WTC11 (cell line): ENCODE measurements at regions not wholly inside any gene's neighbourhood (a gene's known extent, or its start where the extent isn't known, plus 50 kb on each side); places are given as distances from the start of the nearest gene placed in this dataset.

ENCODE experiments used
- ATAC-seq: fragments of 200-7000 bp; cut with Tn5 transposase; 2 replicates; pipeline ENCODE4 v1.10.0; 2021; ENCODE audit warnings: mild to moderate bottlenecking, moderate library complexity
- CTCF ChIA-PET: fragments of 300-600 bp; sonication (Branson Sonifier 250); formaldehyde crosslinking; loops from one replicate; lab custom pipeline; 2021; ENCODE audit warnings: antibody characterized with exemption; lab: Charles Lee
- POLR2A ChIA-PET: fragments of 350-600 bp; sonication (Branson Sonifier 250); formaldehyde crosslinking; loops from one replicate; lab custom pipeline; 2021; ENCODE audit warnings: antibody characterized with exemption; lab: Charles Lee
- DNase-seq: peaks from one replicate; pipeline ENCODE4 v3.0.0; 2021; ENCODE audit warnings: low spot score
- H3K27ac Mint-ChIP-seq: 2 replicates; pipeline ENCODE4 v1.8.0; 2021; ENCODE audit warnings: mixed read lengths
- H3K27me3 Mint-ChIP-seq: 2 replicates; pipeline ENCODE4 v1.8.0; 2021; ENCODE audit warnings: low read depth, mild to moderate bottlenecking, moderate library complexity, mixed read lengths
- H3K36me3 Mint-ChIP-seq: 2 replicates; pipeline ENCODE4 v1.8.0; 2021; ENCODE audit warnings: mixed read lengths
- H3K4me1 Mint-ChIP-seq: 2 replicates; pipeline ENCODE4 v1.8.0; 2022; ENCODE audit warnings: mixed read lengths
- H3K4me3 Mint-ChIP-seq: 2 replicates; pipeline ENCODE4 v1.8.0; 2021; ENCODE audit warnings: mild to moderate bottlenecking, moderate library complexity, mixed read lengths
- H3K9me3 Mint-ChIP-seq: 2 replicates; pipeline ENCODE4 v1.8.0; 2021; ENCODE audit warnings: mixed read lengths
- AR ChIP-seq: fragments of 250-450 bp; sonication (Bioruptor Pico); IDR thresholded peaks from 2 replicates; pipeline ENCODE4 v1.9.0; 2021; ENCODE audit warnings: mild to moderate bottlenecking
- CDX4 ChIP-seq: fragments of 250-450 bp; sonication (Bioruptor Pico); IDR thresholded peaks from 2 replicates; pipeline ENCODE4 v1.9.0; 2021; ENCODE audit warnings: moderate library complexity, mild to moderate bottlenecking, inconsistent platforms, borderline replicate concordance
- CREM ChIP-seq: sonication (generic); formaldehyde crosslinking; IDR thresholded peaks from 2 replicates; pipeline ENCODE4 v1.8.1; 2022; ENCODE audit warnings: mild to moderate bottlenecking, missing genetic modification reagents, moderate library complexity
- E2F4 ChIP-seq: sonication (generic); formaldehyde crosslinking; IDR thresholded peaks from 2 replicates; pipeline ENCODE4 v1.8.1; 2022; ENCODE audit warnings: low read depth, mild to moderate bottlenecking, moderate library complexity, missing genetic modification reagents, borderline replicate concordance
- ERG ChIP-seq: fragments of 250-450 bp; sonication (Bioruptor Pico); IDR thresholded peaks from 2 replicates; pipeline ENCODE4 v1.8.0; 2021; ENCODE audit warnings: mild to moderate bottlenecking
- GRHL2 ChIP-seq: fragments of 250-450 bp; sonication (Bioruptor Pico); IDR thresholded peaks from 2 replicates; pipeline ENCODE4 v1.8.0; 2022; ENCODE audit warnings: mild to moderate bottlenecking, moderate library complexity; ENCODE audit not compliant: insufficient replicate concordance, severe bottlenecking
- IRF1 ChIP-seq: sonication (generic); formaldehyde crosslinking; IDR thresholded peaks from 2 replicates; pipeline ENCODE4 v1.8.0; 2023; ENCODE audit warnings: missing genetic modification reagents
- JAZF1 ChIP-seq: fragments of 250-450 bp; sonication (Bioruptor Pico); IDR thresholded peaks from 2 replicates; pipeline ENCODE4 v1.9.0; 2021; ENCODE audit warnings: moderate library complexity, mild to moderate bottlenecking, inconsistent platforms
- JUN ChIP-seq: sonication (generic); formaldehyde crosslinking; IDR thresholded peaks from 2 replicates; pipeline ENCODE4 v1.8.0; 2023; ENCODE audit warnings: mild to moderate bottlenecking, missing genetic modification reagents
- MLX ChIP-seq: sonication (generic); formaldehyde crosslinking; IDR thresholded peaks from 2 replicates; pipeline ENCODE4 v1.8.1; 2023; ENCODE audit warnings: mild to moderate bottlenecking, missing genetic modification reagents, moderate library complexity
- NR2C2 ChIP-seq: sonication (generic); formaldehyde crosslinking; IDR thresholded peaks from 2 replicates; pipeline ENCODE4 v1.8.0; 2022; ENCODE audit warnings: mild to moderate bottlenecking, missing genetic modification reagents
- PREB ChIP-seq: sonication (generic); formaldehyde crosslinking; IDR thresholded peaks from 2 replicates; pipeline ENCODE4 v1.8.1; 2022; ENCODE audit warnings: mild to moderate bottlenecking, missing genetic modification reagents, moderate library complexity, borderline replicate concordance
- ZNF317 ChIP-seq: sonication (generic); formaldehyde crosslinking; IDR thresholded peaks from 2 replicates; pipeline ENCODE4 v1.8.1; 2023; ENCODE audit warnings: low read depth, mild to moderate bottlenecking, moderate library complexity, missing genetic modification reagents, borderline replicate concordance
- ZNF423 ChIP-seq: fragments of 250-450 bp; sonication (Bioruptor Pico); IDR thresholded peaks from 2 replicates; pipeline ENCODE4 v2.1.2; 2022; ENCODE audit warnings: mild to moderate bottlenecking, moderate library complexity
- ZNF532 ChIP-seq: fragments of 250-450 bp; sonication (Bioruptor Pico); IDR thresholded peaks from 2 replicates; pipeline ENCODE4 v1.9.0; 2021; ENCODE audit warnings: mild to moderate bottlenecking, borderline replicate concordance
- ZNF671 ChIP-seq: fragments of 250-450 bp; sonication (Bioruptor Pico); IDR thresholded peaks from 2 replicates; pipeline ENCODE4 v1.8.0; 2021; ENCODE audit warnings: mild to moderate bottlenecking

- TF ChIP-seq AR (CRISPR knock-in tag) (no peak), PREB (CRISPR knock-in tag) (no peak), ZNF532 (CRISPR knock-in tag) (no peak), E2F4 (CRISPR knock-in tag) (no peak), ZNF423 (CRISPR knock-in tag) (no peak)
- TF ChIP-seq, all 79 proteins: peak for 0
Measured at GRCh38 chr11:23840872-23841271, 656.0 kb upstream of the LUZP2 start (continued).

GRCh38 chr11:23846902-23847422 is 649.9 kb upstream of the LUZP2 start:
- no peak overlapping the region for H3K4me3 Mint-ChIP-seq
- CTCF ChIA-PET: no interaction called here
- POLR2A ChIA-PET: interaction anchor here (0.7 kb wide), 1 partner anchor 969 kb away, joined by 3 read pairs; no protein-coding TSS in a partner anchor
- peaks cover 4% of the 10 kb centered on the region; the same call in 1 of the 2 replicates for H3K36me3 Mint-ChIP-seq
- no peaks in the 10 kb centered on the region for H3K27me3 Mint-ChIP-seq
- peaks cover 14% of the 10 kb centered on the region for H3K9me3 Mint-ChIP-seq
- DNase-seq (no peak), ATAC-seq (no peak)
- 0 out of 2 replicates have a peak, but pooled peaks cover 5% of the 10 kb centered on the region for H3K4me1 Mint-ChIP-seq
- H3K27ac Mint-ChIP-seq: no peak overlapping the region
- no peak for TF ChIP-seq ZNF317 (CRISPR knock-in tag)
- no peak for TF ChIP-seq GRHL2 (CRISPR knock-in tag)
- no peak for TF ChIP-seq JAZF1 (CRISPR knock-in tag)
- no peak for TF ChIP-seq ZNF671 (CRISPR knock-in tag)
- no peak for TF ChIP-seq CDX4 (CRISPR knock-in tag)
- TF ChIP-seq NR2C2: no peak
- TF ChIP-seq CREM (CRISPR knock-in tag): no peak
- TF ChIP-seq MLX (CRISPR knock-in tag): no peak
- TF ChIP-seq IRF1: no peak
- TF ChIP-seq ERG (CRISPR knock-in tag): no peak
- TF ChIP-seq ZNF532 (CRISPR knock-in tag): no peak
- no peak for TF ChIP-seq JUN (CRISPR knock-in tag)
